ENCODE measurements at regions not wholly inside any gene's neighbourhood (a gene's known extent, or its start where the extent isn't known, plus 50 kb on each side); places are given as distances from the start of the nearest gene placed in this dataset.

DNA sequence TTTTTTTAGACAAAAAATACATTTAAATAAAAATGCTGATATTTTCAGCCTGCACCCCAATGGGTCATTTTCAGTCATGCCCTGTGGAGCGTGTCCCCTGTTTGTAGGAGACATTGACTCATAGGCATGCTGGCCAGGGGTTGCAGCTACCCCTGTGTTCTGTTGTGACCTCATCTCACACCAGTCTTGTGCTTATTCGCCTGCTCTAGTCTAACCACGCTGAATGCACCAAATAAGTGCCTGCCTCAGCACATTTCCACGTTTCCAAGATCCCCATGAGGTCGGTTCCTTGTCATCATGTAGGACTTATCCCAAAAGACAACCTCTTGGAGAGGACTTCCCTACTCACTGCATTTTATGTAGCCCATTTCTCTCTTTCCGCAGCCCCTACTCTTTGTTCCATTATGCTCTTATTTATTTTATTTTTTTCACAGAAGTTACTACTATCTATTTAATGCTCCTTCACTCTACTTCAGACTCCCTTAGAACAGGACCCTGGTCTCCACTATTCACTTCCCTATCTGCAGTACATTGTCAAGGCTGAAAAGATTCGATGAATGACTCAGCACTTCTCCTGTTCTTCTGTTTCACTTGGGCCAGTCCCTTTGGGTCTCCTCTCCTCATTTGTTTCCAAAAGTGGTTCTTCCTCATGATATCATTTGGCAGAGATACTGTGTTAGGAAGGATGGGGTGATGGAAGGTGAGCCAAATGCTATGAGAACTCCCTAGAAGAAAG, 109.7 kb downstream of the MSL3 start:
- H3K36me3 Mint-ChIP-seq (ENCODE audit: insufficient read depth, unreplicated experiment): no peaks in the 10 kb centered on the region
- DNase-seq: no peak
- BruUV-seq (replicated peaks): no TSS peak
- H3K27me3 Mint-ChIP-seq (ENCODE audit: insufficient read depth, unreplicated experiment): peaks cover 3% of the 10 kb centered on the region
- no peak overlapping the region for H3K4me3 Mint-ChIP-seq (ENCODE audit: unreplicated experiment)
- Histone ChIP-seq H3K4me1 (no peaks in the 10 kb centered on the region), H3K9me3 (no peaks in the 10 kb centered on the region), H3K36me3 (ENCODE audit: control insufficient read depth, insufficient read depth, low read length) (no peaks in the 10 kb centered on the region), H3K27me3 (replicated peaks; ENCODE audit: control insufficient read depth, insufficient read depth, low read length) (no peaks in the 10 kb centered on the region), H3K4me3 (ENCODE audit: low read depth, low read length) (no peak overlapping the region)
- no peaks in the 10 kb centered on the region for H3K9me3 Mint-ChIP-seq (ENCODE audit: unreplicated experiment)
- CTCF ChIA-PET: no interaction called here
- H3K27ac Mint-ChIP-seq (ENCODE audit: unreplicated experiment): no peak overlapping the region
- intact Hi-C loops (cut with micrococcal nuclease; ENCODE audit: unreplicated experiment): no loop called here
- POLR2A ChIA-PET: no interaction called here
- H3K4me1 Mint-ChIP-seq (ENCODE audit: low read depth, unreplicated experiment): no peaks in the 10 kb centered on the region
- TF ChIP-seq, protein P1, sequence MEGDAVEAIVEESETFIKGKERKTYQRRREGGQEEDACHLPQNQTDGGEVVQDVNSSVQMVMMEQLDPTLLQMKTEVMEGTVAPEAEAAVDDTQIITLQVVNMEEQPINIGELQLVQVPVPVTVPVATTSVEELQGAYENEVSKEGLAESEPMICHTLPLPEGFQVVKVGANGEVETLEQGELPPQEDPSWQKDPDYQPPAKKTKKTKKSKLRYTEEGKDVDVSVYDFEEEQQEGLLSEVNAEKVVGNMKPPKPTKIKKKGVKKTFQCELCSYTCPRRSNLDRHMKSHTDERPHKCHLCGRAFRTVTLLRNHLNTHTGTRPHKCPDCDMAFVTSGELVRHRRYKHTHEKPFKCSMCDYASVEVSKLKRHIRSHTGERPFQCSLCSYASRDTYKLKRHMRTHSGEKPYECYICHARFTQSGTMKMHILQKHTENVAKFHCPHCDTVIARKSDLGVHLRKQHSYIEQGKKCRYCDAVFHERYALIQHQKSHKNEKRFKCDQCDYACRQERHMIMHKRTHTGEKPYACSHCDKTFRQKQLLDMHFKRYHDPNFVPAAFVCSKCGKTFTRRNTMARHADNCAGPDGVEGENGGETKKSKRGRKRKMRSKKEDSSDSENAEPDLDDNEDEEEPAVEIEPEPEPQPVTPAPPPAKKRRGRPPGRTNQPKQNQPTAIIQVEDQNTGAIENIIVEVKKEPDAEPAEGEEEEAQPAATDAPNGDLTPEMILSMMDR (IDR thresholded peaks at IDR 0.05; ENCODE audit: insufficient read depth in 1 of 2, low read depth in 1 of 2, low read length in 1 of 2, severe bottlenecking in 1 of 2, unreplicated experiment in 1 of 2): no peak

DNA sequence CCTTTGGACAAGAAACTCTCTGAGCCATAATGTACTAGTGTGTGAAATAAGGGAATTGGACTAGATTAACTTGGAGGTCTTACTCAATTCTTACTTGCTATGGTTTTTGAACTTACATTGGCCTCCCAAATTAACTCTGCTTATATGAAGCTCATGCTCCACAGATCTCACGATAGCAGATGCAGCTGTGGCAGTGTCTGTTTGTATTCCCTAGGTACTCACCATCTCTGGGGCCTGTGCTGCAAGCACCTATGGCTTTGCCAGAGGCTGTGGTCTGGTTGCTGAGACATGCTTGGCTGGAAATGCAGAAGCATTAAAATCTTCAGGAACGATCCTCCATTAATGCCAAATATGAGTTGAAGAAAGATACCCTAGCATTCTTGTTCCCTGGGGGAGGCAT, 112.8 kb downstream of the MSL3 start:
- TF ChIP-seq, protein P1 (IDR thresholded peaks at IDR 0.05; ENCODE audit: insufficient read depth in 1 of 2, low read depth in 1 of 2, low read length in 1 of 2, severe bottlenecking in 1 of 2, unreplicated experiment in 1 of 2): no peak
- H3K9me3 ChIP-seq: no peaks in the 10 kb centered on the region
- CTCF ChIA-PET: no interaction called here
- BruUV-seq (replicated peaks): no TSS peak
- H3K27ac Mint-ChIP-seq (ENCODE audit: unreplicated experiment): no peak overlapping the region
- no peaks in the 10 kb centered on the region for H3K36me3 Mint-ChIP-seq (ENCODE audit: insufficient read depth, unreplicated experiment)
- no peaks in the 10 kb centered on the region for H3K9me3 Mint-ChIP-seq (ENCODE audit: unreplicated experiment)
- no peaks in the 10 kb centered on the region for H3K36me3 ChIP-seq (ENCODE audit: control insufficient read depth, insufficient read depth, low read length)
- POLR2A ChIA-PET: no interaction called here
- H3K4me3 ChIP-seq (ENCODE audit: low read depth, low read length): no peak overlapping the region
- no peaks in the 10 kb centered on the region for H3K4me1 Mint-ChIP-seq (ENCODE audit: low read depth, unreplicated experiment)
- H3K27me3 Mint-ChIP-seq (ENCODE audit: insufficient read depth, unreplicated experiment): peaks cover 7% of the 10 kb centered on the region
- H3K27me3 ChIP-seq (replicated peaks; ENCODE audit: control insufficient read depth, insufficient read depth, low read length): no peaks in the 10 kb centered on the region
- no peak for DNase-seq
- intact Hi-C loops (cut with micrococcal nuclease; ENCODE audit: unreplicated experiment): no loop called here
- H3K4me3 Mint-ChIP-seq (ENCODE audit: unreplicated experiment): no peak overlapping the region
- H3K4me1 ChIP-seq: no peaks in the 10 kb centered on the region

DNA sequence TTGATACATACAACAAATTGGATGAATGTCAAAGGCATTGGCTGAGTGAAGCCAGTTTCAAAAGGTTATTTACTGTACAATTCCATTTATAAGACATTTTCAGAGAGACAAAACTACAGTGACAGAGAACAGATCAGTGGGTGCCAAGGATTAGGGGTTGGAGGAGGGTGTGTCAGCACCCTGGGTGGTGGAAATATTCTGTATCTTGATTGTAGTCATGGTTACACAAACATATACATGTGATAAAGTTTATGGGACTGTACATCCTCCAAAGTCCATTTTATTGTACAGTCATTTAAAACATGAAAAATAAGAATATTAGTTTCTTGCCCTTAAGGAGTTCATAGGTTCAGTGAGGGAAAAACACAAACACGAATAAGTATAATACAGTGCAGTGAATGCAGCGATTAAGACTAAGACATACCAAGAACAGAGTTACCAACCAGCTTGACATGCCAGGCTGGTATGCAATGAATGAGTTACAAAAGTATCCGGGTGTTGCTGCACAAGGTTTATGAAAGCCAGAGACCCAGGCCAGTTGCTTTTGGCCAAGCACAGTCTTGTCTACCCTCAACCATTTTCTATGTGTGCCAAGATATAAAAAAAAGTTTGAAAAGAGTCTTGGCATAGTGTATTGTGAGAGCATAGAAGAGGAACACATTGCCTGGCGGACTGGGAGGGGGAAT, 123.6 kb downstream of the MSL3 start:
- no peaks in the 10 kb centered on the region for H3K27me3 Mint-ChIP-seq (ENCODE audit: insufficient read depth, unreplicated experiment)
- CTCF ChIA-PET: no interaction called here
- no peaks in the 10 kb centered on the region for H3K4me1 Mint-ChIP-seq (ENCODE audit: low read depth, unreplicated experiment)
- no peak overlapping the region for H3K27ac Mint-ChIP-seq (ENCODE audit: unreplicated experiment)
- no peak for DNase-seq
- Histone ChIP-seq H3K27me3 (replicated peaks; ENCODE audit: control insufficient read depth, insufficient read depth, low read length) (no peaks in the 10 kb centered on the region), H3K36me3 (ENCODE audit: control insufficient read depth, insufficient read depth, low read length) (no peaks in the 10 kb centered on the region), H3K4me1 (no peaks in the 10 kb centered on the region), H3K4me3 (ENCODE audit: low read depth, low read length) (no peak overlapping the region), H3K9me3 (no peaks in the 10 kb centered on the region)
- H3K9me3 Mint-ChIP-seq (ENCODE audit: unreplicated experiment): no peaks in the 10 kb centered on the region
- POLR2A ChIA-PET: no interaction called here
- TF ChIP-seq, protein P1 (IDR thresholded peaks at IDR 0.05; ENCODE audit: insufficient read depth in 1 of 2, low read depth in 1 of 2, low read length in 1 of 2, severe bottlenecking in 1 of 2, unreplicated experiment in 1 of 2): no peak
- H3K36me3 Mint-ChIP-seq (ENCODE audit: insufficient read depth, unreplicated experiment): no peaks in the 10 kb centered on the region
- H3K4me3 Mint-ChIP-seq (ENCODE audit: unreplicated experiment): no peak overlapping the region
- BruUV-seq (replicated peaks): no TSS peak
- intact Hi-C loops (cut with micrococcal nuclease; ENCODE audit: unreplicated experiment): no loop called here

All from Caco-2 (cell line).